ENCODE measurements at regions not wholly inside any gene's neighbourhood (a gene's known extent, or its start where the extent isn't known, plus 50 kb on each side); places are given as distances from the start of the nearest gene placed in this dataset.
"Not testable (repeated sequence)": the region's sequence is repeated elsewhere in the genome, so short reads cannot be mapped to it uniquely, and the experiment has no call there.

DNA sequence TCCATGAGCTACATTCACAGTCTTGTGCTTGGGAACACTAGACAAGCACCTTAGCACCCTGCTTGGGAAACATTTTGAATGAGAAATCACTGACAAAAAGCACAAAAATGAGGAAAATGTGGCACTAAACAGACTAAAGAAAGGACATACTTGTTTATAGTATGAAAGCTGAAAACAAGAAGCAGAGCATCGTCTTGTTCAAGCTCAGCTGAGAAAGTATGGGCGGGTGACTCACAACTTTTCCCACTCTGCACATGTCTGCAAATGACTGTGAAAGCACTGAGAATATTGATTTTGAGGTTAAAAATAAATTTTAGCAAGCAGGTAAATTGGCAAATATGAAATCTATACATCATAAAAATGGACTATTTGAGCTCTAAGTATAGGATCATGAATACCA lies 725.3 kb downstream of the COL12A1 start:
- ChIA-PET CTCF (no interaction called here), POLR2A (no interaction called here)
- Mint-ChIP-seq H3K36me3 (ENCODE audit: insufficient read depth, unreplicated experiment) (no peaks in the 10 kb centered on the region), H3K4me1 (ENCODE audit: insufficient read depth, unreplicated experiment) (no peaks in the 10 kb centered on the region), H3K4me3 (ENCODE audit: unreplicated experiment) (no peak overlapping the region), H3K27me3 (ENCODE audit: insufficient read depth, unreplicated experiment) (no peaks in the 10 kb centered on the region), H3K27ac (ENCODE audit: low read depth, unreplicated experiment) (no peak overlapping the region), H3K9me3 (ENCODE audit: unreplicated experiment) (peaks cover 7% of the 10 kb centered on the region)
- no TSS peak for BruUV-seq (replicated peaks)
- intact Hi-C loops (cut with micrococcal nuclease): no loop called here
- TF ChIP-seq, protein P1, sequence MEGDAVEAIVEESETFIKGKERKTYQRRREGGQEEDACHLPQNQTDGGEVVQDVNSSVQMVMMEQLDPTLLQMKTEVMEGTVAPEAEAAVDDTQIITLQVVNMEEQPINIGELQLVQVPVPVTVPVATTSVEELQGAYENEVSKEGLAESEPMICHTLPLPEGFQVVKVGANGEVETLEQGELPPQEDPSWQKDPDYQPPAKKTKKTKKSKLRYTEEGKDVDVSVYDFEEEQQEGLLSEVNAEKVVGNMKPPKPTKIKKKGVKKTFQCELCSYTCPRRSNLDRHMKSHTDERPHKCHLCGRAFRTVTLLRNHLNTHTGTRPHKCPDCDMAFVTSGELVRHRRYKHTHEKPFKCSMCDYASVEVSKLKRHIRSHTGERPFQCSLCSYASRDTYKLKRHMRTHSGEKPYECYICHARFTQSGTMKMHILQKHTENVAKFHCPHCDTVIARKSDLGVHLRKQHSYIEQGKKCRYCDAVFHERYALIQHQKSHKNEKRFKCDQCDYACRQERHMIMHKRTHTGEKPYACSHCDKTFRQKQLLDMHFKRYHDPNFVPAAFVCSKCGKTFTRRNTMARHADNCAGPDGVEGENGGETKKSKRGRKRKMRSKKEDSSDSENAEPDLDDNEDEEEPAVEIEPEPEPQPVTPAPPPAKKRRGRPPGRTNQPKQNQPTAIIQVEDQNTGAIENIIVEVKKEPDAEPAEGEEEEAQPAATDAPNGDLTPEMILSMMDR (IDR thresholded peaks at IDR 0.05; ENCODE audit: unreplicated experiment): no peak
- DNase-seq (ENCODE audit: unreplicated experiment): no peak

- BruUV-seq (replicated peaks): no TSS peak
- Mint-ChIP-seq H3K9me3 (ENCODE audit: unreplicated experiment) (peaks cover 3% of the 10 kb centered on the region), H3K4me3 (ENCODE audit: unreplicated experiment) (no peak overlapping the region), H3K4me1 (ENCODE audit: insufficient read depth, unreplicated experiment) (no peaks in the 10 kb centered on the region), H3K36me3 (ENCODE audit: insufficient read depth, unreplicated experiment) (no peaks in the 10 kb centered on the region), H3K27me3 (ENCODE audit: insufficient read depth, unreplicated experiment) (no peaks in the 10 kb centered on the region), H3K27ac (ENCODE audit: low read depth, unreplicated experiment) (no peak overlapping the region)
- ChIA-PET POLR2A (no interaction called here), CTCF (no interaction called here)
- intact Hi-C loops (cut with micrococcal nuclease): no loop called here
- TF ChIP-seq, protein P1 (IDR thresholded peaks at IDR 0.05; ENCODE audit: unreplicated experiment): no peak
- no peak for DNase-seq (ENCODE audit: unreplicated experiment)
Observed at GRCh38 chr6:74479960-74480359, 725.9 kb downstream of the COL12A1 start.

GRCh38 chr6:74479420-74479819 lies 726.4 kb downstream of the COL12A1 start:
- intact Hi-C loops (cut with micrococcal nuclease): no loop called here
- no peaks in the 10 kb centered on the region for H3K27me3 Mint-ChIP-seq (ENCODE audit: insufficient read depth, unreplicated experiment)
- no peaks in the 10 kb centered on the region for H3K4me1 Mint-ChIP-seq (ENCODE audit: insufficient read depth, unreplicated experiment)
- no peaks in the 10 kb centered on the region for H3K9me3 Mint-ChIP-seq (ENCODE audit: unreplicated experiment)
- POLR2A ChIA-PET: no interaction called here
- no TSS peak for BruUV-seq (replicated peaks)
- TF ChIP-seq, protein P1 (IDR thresholded peaks at IDR 0.05; ENCODE audit: unreplicated experiment): no peak
- H3K36me3 Mint-ChIP-seq (ENCODE audit: insufficient read depth, unreplicated experiment): no peaks in the 10 kb centered on the region
- no peak overlapping the region for H3K4me3 Mint-ChIP-seq (ENCODE audit: unreplicated experiment)
- no peak for DNase-seq (ENCODE audit: unreplicated experiment)
- CTCF ChIA-PET: no interaction called here
- H3K27ac Mint-ChIP-seq (ENCODE audit: low read depth, unreplicated experiment): no peak overlapping the region

DNA sequence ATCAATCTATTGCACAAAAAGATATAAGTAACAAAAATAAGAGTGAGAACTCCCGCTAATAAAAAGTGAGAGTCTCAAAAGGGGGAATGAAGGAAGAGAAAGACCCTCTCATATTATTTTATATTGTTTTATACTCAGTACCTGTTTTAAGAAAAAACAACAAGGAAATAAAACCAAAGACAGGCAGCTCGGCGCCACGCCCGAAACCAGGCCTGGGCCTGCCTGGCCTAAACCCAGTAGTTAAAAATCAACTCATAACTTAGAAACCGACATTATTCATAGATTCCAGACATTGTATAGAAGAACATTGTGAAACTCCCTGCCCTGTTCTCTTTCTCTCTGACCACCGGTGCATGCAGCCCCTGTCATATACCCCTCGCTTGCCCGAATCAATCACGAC lies 731.8 kb downstream of the COL12A1 start:
- H3K4me3 Mint-ChIP-seq (ENCODE audit: unreplicated experiment); H3K4me1 Mint-ChIP-seq (ENCODE audit: insufficient read depth, unreplicated experiment); intact Hi-C loops (cut with micrococcal nuclease); BruUV-seq (replicated peaks); H3K27me3 Mint-ChIP-seq (ENCODE audit: insufficient read depth, unreplicated experiment); CTCF ChIA-PET; H3K36me3 Mint-ChIP-seq (ENCODE audit: insufficient read depth, unreplicated experiment); H3K27ac Mint-ChIP-seq (ENCODE audit: low read depth, unreplicated experiment); H3K9me3 Mint-ChIP-seq (ENCODE audit: unreplicated experiment); DNase-seq (ENCODE audit: unreplicated experiment); POLR2A ChIA-PET: not testable (repeated sequence)

DNA sequence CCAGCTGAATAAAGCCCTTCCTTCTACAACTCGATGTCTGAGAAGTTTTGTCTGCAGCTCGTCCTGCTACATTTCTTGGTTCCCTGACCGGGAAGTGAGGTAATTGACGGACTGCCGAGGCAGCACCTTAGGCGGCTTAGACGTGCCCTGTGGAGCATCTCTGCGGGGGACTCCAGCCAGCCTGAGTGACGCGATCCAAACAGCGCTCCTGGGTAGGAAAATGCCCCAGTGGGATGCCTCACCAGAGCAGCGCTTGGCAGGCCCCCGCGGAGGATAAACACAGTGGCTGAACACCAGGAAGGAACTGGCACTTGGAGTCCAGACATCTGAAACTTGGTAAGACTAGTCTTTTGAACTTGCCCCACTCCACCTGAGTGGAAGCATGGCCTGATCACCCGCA lies 737.3 kb downstream of the COL12A1 start:
- H3K27ac Mint-ChIP-seq (ENCODE audit: low read depth, unreplicated experiment); H3K36me3 Mint-ChIP-seq (ENCODE audit: insufficient read depth, unreplicated experiment); H3K9me3 Mint-ChIP-seq (ENCODE audit: unreplicated experiment); POLR2A ChIA-PET; intact Hi-C loops (cut with micrococcal nuclease); H3K27me3 Mint-ChIP-seq (ENCODE audit: insufficient read depth, unreplicated experiment); BruUV-seq (replicated peaks); H3K4me1 Mint-ChIP-seq (ENCODE audit: insufficient read depth, unreplicated experiment); DNase-seq (ENCODE audit: unreplicated experiment); H3K4me3 Mint-ChIP-seq (ENCODE audit: unreplicated experiment): not testable (repeated sequence)
- CTCF ChIA-PET: interaction anchor here (0.9 kb wide), 1 partner anchor 22 kb away, joined by 3 read pairs; no protein-coding TSS in a partner anchor
